Endothelial cell of hepatic sinusoid (primary cell): ENCODE measurements at regions not wholly inside any gene's neighbourhood (a gene's known extent, or its start where the extent isn't known, plus 50 kb on each side); places are given as distances from the start of the nearest gene placed in this dataset.

ENCODE experiments used
- in situ Hi-C: cut with HindIII; loops from 2 replicates; pipeline ENCODE4 v1.10.0; 2017; ENCODE audit warnings: low sequenced_read_pairs

DNA sequence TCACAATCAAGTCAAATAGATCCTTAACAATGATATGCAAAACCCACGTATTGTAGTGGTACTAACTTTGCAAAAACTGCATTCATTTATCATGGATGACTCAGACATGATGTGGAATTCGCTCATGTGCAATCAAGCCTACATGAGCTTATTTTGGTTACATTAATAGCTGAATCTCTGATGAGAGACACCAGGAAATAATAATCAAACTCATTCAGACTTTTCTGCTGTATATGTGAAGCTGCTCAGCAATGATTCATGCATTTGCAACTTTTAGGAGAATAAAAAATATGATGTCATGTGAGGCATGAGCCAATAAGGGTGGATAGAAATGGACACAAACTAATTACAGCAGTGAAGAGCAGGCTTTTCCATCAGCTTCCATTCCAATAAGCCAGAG lies 1075.8 kb upstream of the TMEM132C start:
- in situ Hi-C loops = loop anchor here (5.0 kb wide), 1 partner anchor 46 kb away; no protein-coding TSS in a partner anchor

DNA sequence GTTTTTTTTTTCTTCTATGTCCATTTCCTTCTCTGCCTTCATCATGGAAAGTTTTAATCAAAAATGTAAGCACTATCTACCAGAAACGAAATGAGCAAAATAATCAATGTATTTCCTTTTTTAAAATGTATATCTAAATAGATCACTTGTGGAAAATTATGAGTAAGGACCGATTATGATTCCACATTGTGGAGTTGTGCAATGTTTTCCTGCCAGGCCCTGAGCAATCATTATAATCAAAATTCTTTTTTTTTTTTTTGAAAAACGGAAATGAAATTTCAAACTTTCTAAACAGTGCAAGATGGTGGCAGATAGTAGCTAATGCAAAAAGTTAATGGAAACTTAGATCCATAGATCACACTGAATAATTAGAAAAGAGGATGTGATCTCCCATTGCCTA lies 1074.6 kb upstream of the TMEM132C start:
- in situ Hi-C loops = loop anchor here (5.0 kb wide), 1 partner anchor 45 kb away; no protein-coding TSS in a partner anchor

DNA sequence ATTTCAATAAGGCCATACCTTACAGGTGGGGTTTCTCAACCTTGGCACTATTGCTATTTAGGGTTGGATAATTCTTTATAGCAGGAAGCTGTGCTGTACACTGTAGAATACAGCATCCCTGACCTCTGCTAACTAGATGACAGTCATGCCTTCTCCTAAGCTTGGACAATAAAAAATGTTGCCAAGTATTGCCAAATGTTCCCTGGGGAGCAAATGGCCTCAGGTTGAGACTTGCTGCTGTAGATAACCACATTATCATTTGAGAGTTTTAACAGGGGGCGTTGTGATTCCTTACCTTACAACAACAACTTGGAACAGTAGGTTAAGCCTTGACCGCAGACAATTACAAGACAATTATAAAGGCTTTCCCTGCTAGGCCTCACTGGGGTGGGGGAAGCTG lies 1073.6 kb upstream of the TMEM132C start:
- in situ Hi-C loops = loop anchor here (5.0 kb wide), 1 partner anchor 44 kb away; no protein-coding TSS in a partner anchor

DNA sequence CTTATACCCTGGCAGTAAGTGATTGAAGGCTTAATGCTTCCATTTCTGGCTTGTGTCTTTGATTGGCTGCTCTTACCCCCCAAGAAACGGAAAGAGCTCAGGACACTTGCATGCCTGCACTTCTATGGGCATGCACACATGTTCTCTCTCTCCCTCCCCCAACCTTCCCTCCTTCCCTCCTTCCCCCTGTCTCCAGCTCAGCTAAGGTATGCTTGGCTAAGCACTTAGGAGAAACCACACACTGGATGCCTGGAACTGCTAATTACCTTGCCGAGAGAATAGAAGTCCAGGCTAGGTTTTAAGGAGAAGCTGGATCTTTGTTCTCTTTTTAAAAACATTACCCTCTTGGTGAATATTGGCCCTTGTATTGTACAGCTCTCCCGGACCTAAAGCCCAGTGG lies 1072.8 kb upstream of the TMEM132C start:
- in situ Hi-C loops = loop anchor here (5.0 kb wide), 1 partner anchor 43 kb away; no protein-coding TSS in a partner anchor

DNA sequence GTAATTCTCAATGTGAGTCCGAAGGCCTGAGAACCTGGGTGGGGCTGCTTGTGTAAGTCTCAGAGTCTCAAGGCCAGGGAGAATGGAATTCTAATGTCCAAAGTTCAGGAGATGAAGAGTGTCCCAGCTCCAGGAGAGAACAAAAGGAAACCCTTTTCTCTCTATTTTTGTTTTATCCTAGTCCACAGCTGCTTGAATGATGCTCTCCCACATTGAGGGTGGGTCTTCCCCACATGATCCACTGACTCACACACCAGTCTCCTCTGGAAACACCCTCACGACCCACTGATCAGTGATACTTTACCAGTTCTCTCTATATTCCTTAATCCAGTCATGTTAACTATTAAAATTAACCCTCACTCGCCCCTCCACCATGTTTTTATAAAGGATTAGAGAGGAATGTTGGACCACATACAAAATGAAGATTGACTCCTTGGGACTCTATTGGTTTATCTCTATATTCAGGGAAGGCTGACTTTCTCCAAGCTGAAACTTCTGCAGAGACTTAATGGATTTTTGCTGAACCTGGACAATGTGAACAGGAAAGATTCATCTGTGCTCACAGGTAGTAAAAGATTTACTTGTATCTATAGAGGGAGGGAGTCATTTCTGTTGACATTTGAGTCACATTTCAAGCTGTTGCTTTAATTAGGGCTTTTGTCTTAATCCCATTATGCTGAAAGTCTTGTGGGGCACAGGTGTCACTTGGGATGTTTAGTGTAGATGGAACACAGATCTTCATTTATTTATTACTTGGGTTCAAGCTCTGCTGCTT lies 1061.0 kb upstream of the TMEM132C start:
- in situ Hi-C loops = no loop called here

DNA sequence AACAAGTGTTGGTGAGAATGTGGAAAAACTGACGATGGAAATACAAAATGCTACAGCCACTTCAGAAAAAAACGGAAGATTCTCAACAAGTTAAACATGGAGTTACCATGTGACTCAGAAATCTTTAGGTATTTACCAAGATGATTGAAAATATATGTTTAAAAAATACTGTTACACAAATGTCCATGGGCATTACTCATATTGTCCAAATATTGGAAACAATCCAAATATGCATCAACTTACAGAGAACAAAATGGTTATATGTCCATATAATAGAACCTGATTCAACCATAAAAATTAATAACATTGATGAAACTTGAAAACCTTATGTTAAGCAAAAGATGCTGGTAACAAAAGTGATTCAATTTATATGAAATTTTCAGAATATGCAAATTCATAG lies 1057.7 kb upstream of the TMEM132C start:
- in situ Hi-C loops = no loop called here

DNA sequence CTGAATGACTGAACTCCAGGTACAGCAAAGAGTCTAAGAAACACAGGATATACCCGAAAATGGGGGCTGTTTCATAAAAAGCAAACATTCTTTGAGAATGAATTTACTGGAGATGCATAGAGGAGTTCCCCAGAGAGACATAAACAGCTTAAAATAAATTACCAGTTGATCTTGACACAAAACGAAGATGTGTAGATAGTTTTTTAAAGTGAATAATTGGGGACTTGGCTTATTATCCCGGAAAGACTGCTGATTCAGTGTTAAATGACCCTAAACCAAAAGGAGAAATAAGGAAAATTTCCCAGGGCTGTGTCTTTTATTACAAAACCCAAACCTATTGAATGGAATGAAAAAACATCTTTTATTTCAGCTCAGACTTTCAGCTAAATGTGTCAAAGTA lies 1052.8 kb upstream of the TMEM132C start:
- in situ Hi-C loops = no loop called here

DNA sequence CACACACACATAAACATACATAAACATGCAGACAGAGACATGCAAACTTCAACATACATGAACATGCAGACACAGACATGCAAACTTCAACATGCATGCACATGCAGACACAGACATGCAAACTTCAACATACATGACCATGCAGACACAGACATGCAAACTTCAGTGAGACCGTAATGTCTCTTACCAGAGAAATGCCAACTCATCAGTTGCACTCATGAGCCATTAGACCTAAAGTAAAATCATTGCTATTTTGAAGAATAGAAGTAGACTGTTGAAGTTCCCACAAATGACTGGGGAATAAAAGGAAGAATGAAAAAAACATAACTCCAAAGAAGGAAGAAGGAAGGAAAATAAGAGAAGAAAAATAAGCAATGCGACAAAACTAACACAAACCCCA lies 1044.0 kb upstream of the TMEM132C start:
- in situ Hi-C loops = loop anchor here (5.0 kb wide), 1 partner anchor 44 kb away; no protein-coding TSS in a partner anchor

DNA sequence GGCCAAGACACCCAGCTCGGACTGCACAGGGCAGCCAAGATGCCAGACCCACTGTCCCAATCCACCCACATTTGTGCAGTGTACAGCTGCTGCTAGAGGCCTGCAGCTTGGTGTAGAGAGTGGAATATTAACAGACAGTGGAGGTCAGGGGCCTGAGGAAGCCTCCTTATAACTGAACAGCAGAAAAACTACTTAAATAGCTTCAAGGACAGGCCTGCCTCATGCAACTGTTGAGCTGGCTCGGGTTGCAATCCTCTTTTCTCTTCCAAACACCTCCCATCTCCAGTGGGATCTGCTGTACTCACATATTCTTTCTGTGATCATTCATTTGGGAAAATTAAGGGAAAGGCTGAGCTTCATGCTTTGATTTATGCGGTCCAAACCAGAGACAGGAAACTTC lies 1043.2 kb upstream of the TMEM132C start:
- in situ Hi-C loops = loop anchor here (5.0 kb wide), 1 partner anchor 44 kb away; no protein-coding TSS in a partner anchor

DNA sequence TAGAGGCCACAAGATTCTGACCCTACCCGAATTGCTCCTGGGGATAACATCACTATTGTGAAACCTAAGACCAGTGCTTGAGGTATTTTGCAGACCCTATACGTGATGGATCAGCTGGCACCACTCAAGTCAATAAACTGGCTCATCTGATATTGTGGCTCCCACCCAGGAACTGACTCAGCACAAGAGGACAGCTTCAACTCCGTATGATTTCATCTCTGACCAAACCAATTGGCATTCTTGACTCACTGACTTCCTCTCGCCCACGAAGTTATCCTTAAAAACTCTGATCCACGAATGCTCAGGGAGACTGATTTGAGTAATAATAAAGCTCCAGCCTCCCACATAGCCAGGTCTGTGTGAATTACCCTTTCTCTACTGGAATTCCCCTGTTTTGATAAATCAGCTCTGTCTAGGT lies 1036.1 kb upstream of the TMEM132C start:
- in situ Hi-C loops = no loop called here

DNA sequence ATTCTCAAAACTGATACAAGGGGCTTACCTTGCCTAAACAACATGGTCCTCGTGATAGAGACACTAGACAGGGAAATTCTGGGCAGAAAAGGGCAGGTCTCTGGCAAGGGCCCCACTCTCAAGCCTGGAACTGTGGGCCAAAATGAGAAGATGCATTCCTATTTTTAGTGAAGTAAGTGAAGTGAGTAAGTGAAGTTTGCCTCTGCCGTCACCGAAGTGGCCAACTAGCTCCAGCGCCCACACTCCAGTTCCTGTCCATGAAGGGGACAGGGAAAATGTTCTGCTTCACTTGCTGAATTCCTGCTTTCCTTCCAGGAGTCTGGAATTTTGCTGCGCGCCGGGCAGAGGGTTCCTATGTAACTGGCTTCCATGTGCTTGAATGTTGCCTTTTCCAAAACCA lies 1035.6 kb upstream of the TMEM132C start:
- in situ Hi-C loops = no loop called here

DNA sequence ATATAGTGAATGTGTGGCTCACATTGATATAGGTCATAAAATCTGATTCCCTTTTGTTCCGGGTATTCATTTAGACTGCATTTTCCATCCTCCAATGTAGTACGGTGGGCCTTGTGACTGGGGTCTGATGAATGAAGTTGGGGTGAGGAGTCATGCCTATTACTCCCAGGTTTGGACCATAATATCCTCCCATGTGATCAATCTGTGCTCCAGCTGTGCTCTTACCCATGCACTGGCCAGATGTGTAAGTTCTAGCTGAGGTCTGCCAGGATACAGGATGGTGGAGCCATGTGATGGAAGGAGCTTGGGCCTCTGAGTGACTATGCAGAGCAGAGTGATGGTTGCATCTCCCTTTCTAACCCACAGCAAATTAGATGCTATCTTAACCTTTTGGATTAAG lies 1034.0 kb upstream of the TMEM132C start:
- in situ Hi-C loops = no loop called here

DNA sequence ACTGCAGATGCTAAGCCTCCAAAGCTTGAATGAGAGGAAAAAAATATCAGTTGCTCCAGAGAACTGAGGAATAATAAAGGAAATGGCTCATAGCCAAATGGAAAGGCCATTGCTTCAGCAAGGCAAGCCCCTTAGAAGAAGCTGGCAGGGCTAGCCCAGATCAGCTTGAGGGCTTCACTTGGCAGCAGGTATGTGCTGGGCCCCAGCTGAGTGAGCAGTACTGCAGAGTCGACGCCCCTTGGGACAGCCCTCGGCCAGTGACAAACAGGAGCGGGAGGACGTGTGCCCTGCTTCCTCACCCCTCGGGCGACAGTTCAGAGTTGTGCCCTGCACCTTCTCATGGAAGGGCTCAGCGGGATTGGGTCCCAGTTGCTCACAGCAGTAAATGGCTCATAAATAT lies 1031.2 kb upstream of the TMEM132C start:
- in situ Hi-C loops = loop anchor here (5.0 kb wide), 1 partner anchor 43 kb away; no protein-coding TSS in a partner anchor

DNA sequence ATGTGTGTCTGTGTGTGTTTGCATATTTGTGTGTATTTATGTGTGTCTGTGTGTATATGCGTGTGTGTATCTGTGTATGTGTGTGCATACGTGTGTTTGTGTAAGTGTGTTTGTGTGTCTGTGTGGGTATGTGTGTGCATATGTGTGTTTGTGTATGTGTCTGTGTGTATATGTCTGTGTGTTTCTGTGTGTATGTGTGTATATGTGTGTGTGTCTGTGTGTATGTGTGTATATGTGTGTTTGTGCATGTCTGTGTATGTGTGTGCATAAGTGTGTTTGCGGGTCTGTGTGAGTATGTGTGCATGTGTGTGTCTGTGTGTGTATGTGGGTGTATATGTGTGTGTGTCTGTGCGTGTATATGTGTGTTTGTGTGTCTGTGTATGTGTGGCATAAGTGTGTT lies 1030.5 kb upstream of the TMEM132C start:
- in situ Hi-C loops = loop anchor here (5.0 kb wide), 1 partner anchor 44 kb away; no protein-coding TSS in a partner anchor

DNA sequence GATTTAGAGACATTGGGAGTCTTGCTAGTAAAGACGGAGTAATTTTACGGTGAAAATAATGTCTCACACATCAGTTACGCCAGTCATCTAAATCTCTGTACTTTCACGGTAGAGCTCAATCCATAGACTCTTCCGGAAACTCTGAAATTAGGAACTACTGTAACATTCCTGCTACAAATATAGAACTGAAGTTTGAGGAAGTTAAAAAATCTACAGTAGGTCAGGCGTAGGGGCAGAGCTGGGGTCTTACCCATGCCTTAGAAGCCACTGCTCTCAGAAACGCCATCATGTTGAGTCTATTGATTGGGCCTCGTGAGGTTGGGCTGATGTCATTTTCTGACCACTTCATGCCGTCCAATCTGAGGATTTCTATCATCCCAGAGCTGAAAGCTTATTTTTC lies 1029.8 kb upstream of the TMEM132C start:
- in situ Hi-C loops = loop anchor here (5.0 kb wide), 1 partner anchor 45 kb away; no protein-coding TSS in a partner anchor

DNA sequence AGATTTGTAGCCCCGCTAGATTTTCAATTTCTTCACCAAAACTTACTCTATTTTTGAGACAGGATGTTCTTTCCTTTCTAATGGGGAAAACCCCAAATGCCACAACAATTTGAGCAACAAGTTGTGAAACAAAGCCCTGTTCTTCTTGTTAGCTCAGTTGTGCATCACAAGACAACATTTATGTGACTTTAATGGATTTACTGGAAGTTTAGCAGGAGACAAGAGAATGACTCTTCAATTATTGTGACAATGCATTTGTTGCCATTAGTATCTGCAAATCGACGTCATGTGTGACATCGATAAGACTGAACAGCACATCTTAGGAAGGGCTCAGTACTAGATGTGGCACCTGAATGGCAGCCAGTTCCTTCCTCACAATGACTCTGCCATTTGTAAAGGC lies 1028.9 kb upstream of the TMEM132C start:
- in situ Hi-C loops = loop anchor here (5.0 kb wide), 1 partner anchor 46 kb away; no protein-coding TSS in a partner anchor

DNA sequence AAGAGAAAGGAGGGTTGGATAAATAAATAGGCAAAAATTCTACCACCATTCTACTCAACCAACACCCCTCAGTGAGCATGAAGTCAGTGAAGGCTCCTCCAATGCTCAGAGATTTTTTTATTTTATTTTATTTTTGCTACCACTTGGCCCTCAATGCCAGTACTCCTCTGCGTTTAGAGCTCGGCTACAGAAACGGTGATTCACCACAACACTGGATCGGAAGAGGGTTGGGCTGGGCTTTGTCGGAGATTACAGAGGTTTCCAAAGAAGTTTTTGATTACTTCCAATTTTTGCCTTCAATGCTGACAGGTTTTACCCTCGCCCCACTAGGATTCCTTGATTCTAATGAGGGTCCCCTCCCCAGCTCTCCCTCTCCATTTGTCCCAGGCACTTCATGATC lies 1027.2 kb upstream of the TMEM132C start:
- in situ Hi-C loops = loop anchor here (5.0 kb wide), 1 partner anchor 47 kb away; no protein-coding TSS in a partner anchor

DNA sequence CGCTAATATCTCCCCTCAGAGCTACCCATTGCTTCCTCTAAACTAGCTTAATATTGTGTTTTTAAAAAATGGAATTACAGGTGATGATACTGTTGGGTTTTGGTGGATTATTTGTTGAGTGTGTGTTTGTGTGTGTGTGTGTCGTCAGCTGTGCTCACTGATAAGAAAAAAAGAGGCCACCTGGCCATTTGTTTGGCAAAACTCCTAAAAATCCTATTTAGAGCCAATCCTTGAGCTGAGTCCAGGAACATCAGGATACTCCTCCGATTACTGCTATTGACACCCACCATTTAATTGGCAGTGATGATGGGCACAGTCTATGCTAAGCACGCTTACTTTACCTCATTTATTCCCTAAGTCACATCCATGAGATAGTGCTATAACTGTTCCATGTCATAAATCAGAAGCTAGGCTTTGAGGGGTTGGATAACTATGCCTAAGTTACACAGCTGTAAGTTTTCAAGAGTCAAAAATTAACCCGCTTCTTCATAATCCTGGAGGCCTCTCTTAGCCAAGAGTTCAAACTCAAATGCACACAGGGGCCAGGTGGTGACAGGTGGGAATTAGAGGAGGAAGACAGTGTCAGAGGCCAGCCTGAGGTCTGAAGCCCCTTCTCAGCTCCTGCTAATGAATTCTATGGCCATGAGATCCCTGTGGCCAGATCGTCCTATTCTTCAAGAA lies 1026.6 kb upstream of the TMEM132C start:
- in situ Hi-C loops = no loop called here

DNA sequence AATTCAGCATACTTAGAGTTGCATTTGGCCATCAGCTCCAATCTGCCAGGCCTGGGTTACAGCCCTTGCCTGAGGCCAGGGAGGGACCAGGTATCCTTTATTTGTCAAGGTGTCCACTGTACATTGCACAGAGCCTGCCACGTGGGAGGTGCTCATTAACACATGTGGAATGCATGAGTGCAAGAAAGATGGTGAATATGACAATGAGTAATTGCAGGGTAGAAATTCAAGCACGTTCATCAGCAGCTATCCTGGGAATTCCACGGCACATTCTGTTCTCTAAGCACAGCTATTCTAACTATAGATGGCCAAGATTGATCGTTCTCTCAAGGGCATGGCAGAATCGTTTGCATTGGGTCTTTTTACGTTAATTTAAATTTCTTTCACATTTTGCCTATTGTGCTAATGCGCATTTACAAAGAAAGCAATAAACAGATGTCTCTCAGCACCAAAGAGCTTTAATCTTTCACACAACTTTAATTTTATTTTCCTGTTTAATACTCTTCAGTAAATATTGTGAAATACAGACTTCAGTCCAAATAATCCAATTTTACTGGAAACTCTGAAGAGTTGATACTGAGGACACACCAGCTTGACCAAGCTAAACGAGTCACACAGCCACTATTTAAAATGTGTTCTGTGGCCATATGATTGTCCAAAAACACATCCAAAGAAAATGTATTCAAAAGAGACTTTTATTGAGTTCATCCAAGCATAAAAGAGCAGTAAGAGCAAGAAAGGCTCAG lies 1025.7 kb upstream of the TMEM132C start:
- in situ Hi-C loops = no loop called here

DNA sequence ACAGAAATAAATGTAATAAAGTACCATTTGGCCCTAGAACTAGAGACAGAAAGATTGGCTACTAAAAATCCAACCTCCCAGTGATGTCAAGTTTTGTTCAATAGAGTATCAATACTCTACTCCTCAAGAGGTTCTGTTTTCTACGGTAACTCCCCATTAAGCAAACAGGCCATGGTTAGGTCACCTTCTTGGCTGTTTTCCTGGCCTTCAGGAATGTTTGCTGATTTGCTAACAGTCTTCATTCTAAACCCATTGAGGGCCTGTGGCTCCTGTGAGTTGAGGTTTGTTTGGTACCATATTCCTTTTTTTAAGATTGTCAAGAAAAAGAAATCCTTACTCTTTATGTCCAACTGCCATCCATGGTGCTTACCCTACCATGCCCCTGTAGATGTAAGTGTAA lies 1022.0 kb upstream of the TMEM132C start:
- in situ Hi-C loops = no loop called here

DNA sequence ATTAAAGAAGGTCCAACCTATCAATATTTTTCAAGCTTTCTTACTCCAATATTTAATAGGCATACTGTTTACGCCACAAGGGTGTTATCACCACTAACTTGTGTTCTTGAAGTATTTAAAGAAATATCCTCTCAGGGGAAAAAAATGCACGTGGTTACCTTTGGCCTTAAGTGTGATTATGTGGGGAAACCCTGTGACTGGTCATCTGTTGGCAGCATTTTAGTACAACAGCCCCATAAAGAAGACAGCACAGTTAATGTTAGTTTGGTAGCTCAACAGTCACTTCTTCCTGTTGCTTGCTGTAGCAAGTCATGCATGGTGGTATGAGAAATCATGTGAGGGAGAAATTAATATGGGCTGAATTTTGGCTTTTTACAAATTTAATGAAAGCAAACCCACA lies 1021.5 kb upstream of the TMEM132C start:
- in situ Hi-C loops = no loop called here
